SK-N-SH treated with all-trans-retinoic acid at 6 μM for 48 hours (cell line): ENCODE measurements at regions not wholly inside any gene's neighbourhood (a gene's known extent, or its start where the extent isn't known, plus 50 kb on each side); places are given as distances from the start of the nearest gene placed in this dataset.

ENCODE experiments used
- BACH2 ChIP-seq: fragments of 250-450 bp; sonication (Bioruptor Pico); IDR thresholded peaks from 2 replicates; pipeline ENCODE4 v1.9.0; 2021; ENCODE audit warnings: mild to moderate bottlenecking, borderline replicate concordance
- CSDC2 ChIP-seq: fragments of 250-450 bp; sonication (Bioruptor Pico); IDR thresholded peaks from 2 replicates; pipeline ENCODE4 v1.5.0; 2020; ENCODE audit warnings: mild to moderate bottlenecking, moderate library complexity
- PATZ1 ChIP-seq: fragments of 250-450 bp; sonication (Bioruptor Pico); IDR thresholded peaks from 2 replicates; pipeline ENCODE4 v1.8.0; 2020; ENCODE audit warnings: mild to moderate bottlenecking, moderate library complexity, borderline replicate concordance
- ZC3H10 ChIP-seq: fragments of 250-450 bp; sonication (Bioruptor Pico); IDR thresholded peaks from 2 replicates; pipeline ENCODE4 v1.5.1; 2021; ENCODE audit warnings: mild to moderate bottlenecking, moderate library complexity
- ZFP3 ChIP-seq: fragments of 250-450 bp; sonication (Bioruptor Pico); IDR thresholded peaks from 2 replicates; pipeline ENCODE4 v1.5.0; 2020; ENCODE audit warnings: mild to moderate bottlenecking, moderate library complexity
- ZFP30 ChIP-seq: fragments of 450-650 bp; formaldehyde crosslinking; IDR thresholded peaks from 2 replicates; pipeline ENCODE4 v1.5.0; 2022; ENCODE audit warnings: mild to moderate bottlenecking, moderate library complexity
- ZNF70 ChIP-seq: fragments of 450-650 bp; formaldehyde crosslinking; IDR thresholded peaks from 2 replicates; pipeline ENCODE4 v1.5.0; 2020; ENCODE audit warnings: mild to moderate bottlenecking, moderate library complexity
- TF ChIP-seq, protein P1 (sequence below): fragments of 250-450 bp; sonication (Bioruptor Pico); IDR thresholded peaks from 2 replicates; pipeline ENCODE4 v1.5.0; 2020; ENCODE audit warnings: mild to moderate bottlenecking, moderate library complexity

GRCh38 chr4:187256897-187257296, 533.2 kb upstream of the FAT1 start:
- TF ChIP-seq ZNF70 (CRISPR knock-in tag) = no peak
- no peak for TF ChIP-seq BACH2 (CRISPR knock-in tag)
- no peak for TF ChIP-seq PATZ1 (CRISPR knock-in tag)
- no peak for TF ChIP-seq ZFP3 (CRISPR knock-in tag)
- no peak for TF ChIP-seq ZC3H10 (CRISPR knock-in tag)
- no peak for TF ChIP-seq ZFP30 (CRISPR knock-in tag)
- no peak for TF ChIP-seq CSDC2
- TF ChIP-seq, protein P1, sequence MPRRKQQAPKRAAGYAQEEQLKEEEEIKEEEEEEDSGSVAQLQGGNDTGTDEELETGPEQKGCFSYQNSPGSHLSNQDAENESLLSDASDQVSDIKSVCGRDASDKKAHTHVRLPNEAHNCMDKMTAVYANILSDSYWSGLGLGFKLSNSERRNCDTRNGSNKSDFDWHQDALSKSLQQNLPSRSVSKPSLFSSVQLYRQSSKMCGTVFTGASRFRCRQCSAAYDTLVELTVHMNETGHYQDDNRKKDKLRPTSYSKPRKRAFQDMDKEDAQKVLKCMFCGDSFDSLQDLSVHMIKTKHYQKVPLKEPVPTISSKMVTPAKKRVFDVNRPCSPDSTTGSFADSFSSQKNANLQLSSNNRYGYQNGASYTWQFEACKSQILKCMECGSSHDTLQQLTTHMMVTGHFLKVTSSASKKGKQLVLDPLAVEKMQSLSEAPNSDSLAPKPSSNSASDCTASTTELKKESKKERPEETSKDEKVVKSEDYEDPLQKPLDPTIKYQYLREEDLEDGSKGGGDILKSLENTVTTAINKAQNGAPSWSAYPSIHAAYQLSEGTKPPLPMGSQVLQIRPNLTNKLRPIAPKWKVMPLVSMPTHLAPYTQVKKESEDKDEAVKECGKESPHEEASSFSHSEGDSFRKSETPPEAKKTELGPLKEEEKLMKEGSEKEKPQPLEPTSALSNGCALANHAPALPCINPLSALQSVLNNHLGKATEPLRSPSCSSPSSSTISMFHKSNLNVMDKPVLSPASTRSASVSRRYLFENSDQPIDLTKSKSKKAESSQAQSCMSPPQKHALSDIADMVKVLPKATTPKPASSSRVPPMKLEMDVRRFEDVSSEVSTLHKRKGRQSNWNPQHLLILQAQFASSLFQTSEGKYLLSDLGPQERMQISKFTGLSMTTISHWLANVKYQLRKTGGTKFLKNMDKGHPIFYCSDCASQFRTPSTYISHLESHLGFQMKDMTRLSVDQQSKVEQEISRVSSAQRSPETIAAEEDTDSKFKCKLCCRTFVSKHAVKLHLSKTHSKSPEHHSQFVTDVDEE = no peak
